H1 (cell line): ENCODE measurements at regions not wholly inside any gene's neighbourhood (a gene's known extent, or its start where the extent isn't known, plus 50 kb on each side); places are given as distances from the start of the nearest gene placed in this dataset.

Experiments
- CTCF ChIA-PET: fragments of 300-600 bp; sonication (Branson Sonifier 250); formaldehyde crosslinking; loops from one replicate; lab custom pipeline; 2021; ENCODE audit not compliant: partially characterized antibody; lab: Charles Lee
- POLR2A ChIA-PET: fragments of 300-600 bp; sonication (Branson Sonifier 250); formaldehyde crosslinking; loops from one replicate; lab custom pipeline; 2021; ENCODE audit warnings: inconsistent platforms; ENCODE audit not compliant: partially characterized antibody; lab: Charles Lee
- DNase-seq, 2 experiments: peaks; one replicate each; pipeline versions ENCODE4 v3.0.0 to v3.0.0-alpha.2; 2010 to 2022; ENCODE audit warnings: low spot score in 2 of 2, low read depth in 1 of 2, mixed read lengths in 1 of 2
- FAIRE-seq: peaks from 2 replicates; lab custom pipeline; 2011; peaks lifted over from hg19 to GRCh38; lab: Jason Lieb, UNC
- H2AFZ ChIP-seq: 2 replicates; pipeline ENCODE4 v1.8.1; 2012; ENCODE audit warnings: low read length, inconsistent platforms
- H2AK5ac ChIP-seq: 2 replicates; pipeline ENCODE4 v1.6.1; 2013; ENCODE audit warnings: low read depth, low read length
- H2BK120ac ChIP-seq: replicated peaks from 2 replicates; pipeline ENCODE3; 2013; ENCODE audit warnings: low read depth, low read length, inconsistent platforms
- H2BK12ac ChIP-seq: 2 replicates; pipeline ENCODE4 v1.6.1; 2013; ENCODE audit warnings: low read depth, low read length
- H2BK15ac ChIP-seq: 2 replicates; pipeline ENCODE4 v1.6.1; 2013; ENCODE audit warnings: low read length
- H2BK20ac ChIP-seq: 2 replicates; pipeline ENCODE4 v1.6.1; 2013; ENCODE audit warnings: low read length
- H2BK5ac ChIP-seq: 2 replicates; pipeline ENCODE4 v1.6.1; 2013; ENCODE audit warnings: low read depth, low read length
- H3K14ac ChIP-seq: 2 replicates; pipeline ENCODE4 v1.6.1; 2013; ENCODE audit warnings: inconsistent platforms; ENCODE audit not compliant: insufficient read length
- H3K18ac ChIP-seq: 2 replicates; pipeline ENCODE4 v1.6.1; 2013; ENCODE audit warnings: low read length; ENCODE audit errors: extremely low read depth
- H3K23ac ChIP-seq: 2 replicates; pipeline ENCODE4 v1.6.1; 2013; ENCODE audit warnings: inconsistent platforms; ENCODE audit not compliant: insufficient read length
- H3K23me2 ChIP-seq: 2 replicates; pipeline ENCODE4 v1.6.1; 2013; ENCODE audit warnings: low read depth, low read length
- H3K27ac ChIP-seq: 2 replicates; pipeline ENCODE4 v1.6.1; 2011; ENCODE audit warnings: low read depth, low read length, inconsistent platforms
- H3K27me3 ChIP-seq, 4 experiments: replicated peaks in 1 of 4; 1 replicate in 1 of 4; 2 replicates in 3 of 4; pipeline versions ENCODE4 v1.6.1 to v1.8.1; 2011 to 2013; ENCODE audit warnings: low read length in 3 of 4, mild to moderate bottlenecking in 3 of 4, inconsistent platforms in 2 of 4, mixed read lengths in 2 of 4, moderate library complexity in 1 of 4; ENCODE audit not compliant: control insufficient read depth in 3 of 4, insufficient read depth in 3 of 4; ENCODE audit errors: extremely low read depth in 1 of 4
- H3K36me3 ChIP-seq, 4 experiments: 2 replicates each; pipeline versions ENCODE4 v1.6.1 to v1.8.1; 2011 to 2013; ENCODE audit warnings: mild to moderate bottlenecking in 4 of 4, low read length in 3 of 4, moderate library complexity in 2 of 4, control low read depth in 1 of 4, inconsistent platforms in 1 of 4; ENCODE audit not compliant: insufficient read depth in 4 of 4, control insufficient read depth in 2 of 4
- H3K4ac ChIP-seq: replicated peaks from 2 replicates; pipeline ENCODE3; 2013; ENCODE audit warnings: low read length, low read depth, mixed read lengths, inconsistent platforms; ENCODE audit not compliant: insufficient read length
- H3K4me1 ChIP-seq, 4 experiments: replicated peaks in 1 of 4; 1 replicate in 1 of 4; 2 replicates in 3 of 4; pipeline versions ENCODE4 v1.6.1 to v1.8.1; 2011 to 2013; ENCODE audit warnings: low read length in 3 of 4, inconsistent platforms in 2 of 4, mixed read lengths in 1 of 4; ENCODE audit not compliant: insufficient read depth in 4 of 4, control insufficient read depth in 3 of 4
- H3K4me2 ChIP-seq, 2 experiments: 2 replicates each; pipeline versions ENCODE4 v1.6.1 to v1.8.1; 2011 to 2013; ENCODE audit warnings: low read depth in 2 of 2, low read length in 2 of 2, control low read depth in 1 of 2, inconsistent platforms in 1 of 2, mild to moderate bottlenecking in 1 of 2; ENCODE audit not compliant: insufficient read depth in 1 of 2
- H3K4me3 ChIP-seq, 4 experiments: fragments of 200-600, 300-600 bp in 1 of 4; sonication (generic), shearing (Covaris generic), sonication (Bioruptor Twin) in 1 of 4; 2 replicates each; pipeline versions ENCODE4 v1.5.1 to v1.8.1; 2011 to 2016; ENCODE audit warnings: low read length in 4 of 4, low read depth in 3 of 4, control low read depth in 2 of 4, inconsistent platforms in 2 of 4, mild to moderate bottlenecking in 2 of 4, mixed read lengths in 1 of 4, moderate library complexity in 1 of 4; ENCODE audit not compliant: insufficient read depth in 2 of 4; ENCODE audit errors: extremely low read depth in 1 of 4
- H3K56ac ChIP-seq: replicated peaks from 2 replicates; pipeline ENCODE3; 2013; ENCODE audit warnings: low read depth, mild to moderate bottlenecking, mixed read lengths, low read length, inconsistent platforms; ENCODE audit not compliant: insufficient read length
- H3K79me1 ChIP-seq: 2 replicates; pipeline ENCODE4 v1.6.1; 2013; ENCODE audit warnings: low read depth, low read length, control low read depth
- H3K79me2 ChIP-seq, 2 experiments: 2 replicates each; pipeline versions ENCODE4 v1.6.1 to v1.8.1; 2012 to 2013; ENCODE audit warnings: low read length in 2 of 2, mild to moderate bottlenecking in 2 of 2, inconsistent platforms in 1 of 2; ENCODE audit not compliant: insufficient read depth in 2 of 2, control insufficient read depth in 1 of 2
- H3K9ac ChIP-seq, 4 experiments: replicated peaks in 1 of 4; 1 replicate in 1 of 4; 2 replicates in 3 of 4; pipeline versions ENCODE4 v1.6.1 to v1.8.1; 2011 to 2013; ENCODE audit warnings: low read depth in 3 of 4, low read length in 3 of 4, control low read depth in 2 of 4, mild to moderate bottlenecking in 2 of 4, moderate library complexity in 2 of 4, inconsistent platforms in 1 of 4; ENCODE audit errors: extremely low read depth in 1 of 4
- H3K9me3 ChIP-seq, 2 experiments: 2 replicates each; pipeline versions ENCODE4 v1.6.1 to v1.8.1; 2012 to 2013; ENCODE audit warnings: mild to moderate bottlenecking in 2 of 2, moderate library complexity in 2 of 2, control low read depth in 1 of 2, inconsistent platforms in 1 of 2, low read depth in 1 of 2, low read length in 1 of 2, mixed read lengths in 1 of 2; ENCODE audit not compliant: insufficient read depth in 2 of 2
- H4K20me1 ChIP-seq, 2 experiments: replicated peaks in 1 of 2; 2 replicates each; pipeline versions ENCODE3 to v1.8.1; 2011 to 2013; ENCODE audit warnings: inconsistent platforms in 2 of 2, low read length in 2 of 2, mild to moderate bottlenecking in 1 of 2; ENCODE audit not compliant: insufficient read depth in 2 of 2, control insufficient read depth in 1 of 2
- H4K5ac ChIP-seq: 2 replicates; pipeline ENCODE4 v1.6.1; 2013; ENCODE audit warnings: low read length, low read depth, mixed read lengths, inconsistent platforms; ENCODE audit not compliant: insufficient read length
- H4K8ac ChIP-seq: 2 replicates; pipeline ENCODE4 v1.8.0; 2013; ENCODE audit warnings: mild to moderate bottlenecking, moderate library complexity, low read length, inconsistent platforms; ENCODE audit not compliant: insufficient read depth; ENCODE audit errors: extremely low read depth
- H4K91ac ChIP-seq: replicated peaks from 2 replicates; pipeline ENCODE3; 2013; ENCODE audit warnings: low read length, mixed read lengths, inconsistent platforms; ENCODE audit not compliant: insufficient read length
- BACH1 ChIP-seq: IDR thresholded peaks from 2 replicates; pipeline ENCODE4 v1.6.1; 2012; ENCODE audit warnings: low read length, improper control_type of control experiment
- FOSL1 ChIP-seq: IDR thresholded peaks from 2 replicates; pipeline ENCODE4 v1.6.1; 2011; ENCODE audit warnings: mild to moderate bottlenecking, low read depth, low read length, moderate library complexity; ENCODE audit not compliant: insufficient read depth
- NANOG ChIP-seq: IDR thresholded peaks from 2 replicates; pipeline ENCODE4 v1.6.1; 2011; ENCODE audit warnings: low read length, low read depth, mild to moderate bottlenecking, inconsistent platforms; ENCODE audit not compliant: insufficient read depth, poor library complexity, severe bottlenecking
- SAP30 ChIP-seq: fragments of 300-600 bp; sonication (generic); IDR thresholded peaks from 2 replicates; pipeline ENCODE4 v1.7.1; 2012; ENCODE audit warnings: low read length, moderate library complexity, mild to moderate bottlenecking, inconsistent platforms; ENCODE audit not compliant: insufficient read depth, insufficient replicate concordance
- TBP ChIP-seq: IDR thresholded peaks from 2 replicates; pipeline ENCODE4 v1.6.1; 2011; ENCODE audit warnings: low read depth, low read length, improper control_type of control experiment
- TCF12 ChIP-seq: IDR thresholded peaks from 2 replicates; pipeline ENCODE4 v1.6.1; 2011; ENCODE audit warnings: low read depth, mild to moderate bottlenecking, low read length
- USF2 ChIP-seq: IDR thresholded peaks from 2 replicates; pipeline ENCODE4 v1.6.1; 2011; ENCODE audit warnings: low read length, improper control_type of control experiment
- WGBS, 2 experiments: shearing (Covaris generic) in 1 of 2; methylation state at CpG; one replicate each; pipeline versions ENCODE4 v1.1.6 to v1.1.7; 2013 to 2015; ENCODE audit warnings: low lambda C conversion rate in 2 of 2, mixed read lengths in 2 of 2, inconsistent platforms in 1 of 2, low coverage in 1 of 2, missing lambda C conversion rate in 1 of 2; ENCODE audit not compliant: insufficient replicate concordance in 2 of 2, insufficient coverage in 1 of 2, insufficient read length in 1 of 2; ENCODE audit errors: extremely low coverage in 1 of 2, missing lambda C conversion rate in 1 of 2; 5-methylcytosine and 5-hydroxymethylcytosine counted together
- TF ChIP-seq, protein P1 (sequence below): IDR thresholded peaks from 2 replicates; pipeline ENCODE4 v1.6.1; 2012; ENCODE audit warnings: inconsistent platforms

- H3K18ac ChIP-seq = no peak overlapping the region
- CTCF ChIA-PET = interaction anchor here (0.6 kb wide), 1 partner anchor 17 kb away, joined by 3 read pairs; no protein-coding TSS in a partner anchor
- no peak overlapping the region for H3K4me2 ChIP-seq
- no peak overlapping the region for H4K91ac ChIP-seq
- no peak overlapping the region for H2BK12ac ChIP-seq
- H3K79me2 ChIP-seq = no peaks in the 10 kb centered on the region; a peak in 1 of 4 replicates
- no peaks in the 10 kb centered on the region for H3K9me3 ChIP-seq
- no peak overlapping the region for H3K4ac ChIP-seq
- no peaks in the 10 kb centered on the region for H3K79me1 ChIP-seq
- H3K27me3 ChIP-seq = no peaks in the 10 kb centered on the region
- no peak overlapping the region for H3K4me3 ChIP-seq
- H3K56ac ChIP-seq = no peak overlapping the region
- H2BK120ac ChIP-seq = no peak overlapping the region
- H2BK5ac ChIP-seq = no peak overlapping the region
- no peak overlapping the region for H2AFZ ChIP-seq
- TF ChIP-seq, protein P1, sequence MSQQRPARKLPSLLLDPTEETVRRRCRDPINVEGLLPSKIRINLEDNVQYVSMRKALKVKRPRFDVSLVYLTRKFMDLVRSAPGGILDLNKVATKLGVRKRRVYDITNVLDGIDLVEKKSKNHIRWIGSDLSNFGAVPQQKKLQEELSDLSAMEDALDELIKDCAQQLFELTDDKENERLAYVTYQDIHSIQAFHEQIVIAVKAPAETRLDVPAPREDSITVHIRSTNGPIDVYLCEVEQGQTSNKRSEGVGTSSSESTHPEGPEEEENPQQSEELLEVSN = no peak
- TF ChIP-seq NANOG = no peak
- no peak for TF ChIP-seq SAP30
- TF ChIP-seq BACH1 = no peak
- no peak for TF ChIP-seq USF2
- no peak for TF ChIP-seq FOSL1
- no peak for TF ChIP-seq TCF12
- TF ChIP-seq TBP = no peak
- no peak for FAIRE-seq
- no peak overlapping the region for H4K8ac ChIP-seq
- no peak overlapping the region for H3K9ac ChIP-seq
- H4K5ac ChIP-seq = peak overlapping the region; percentile 42
- no peak overlapping the region for H2AK5ac ChIP-seq
- H2BK20ac ChIP-seq = no peak overlapping the region
- no peak for DNase-seq
- no peak overlapping the region for H3K27ac ChIP-seq
- H3K4me1 ChIP-seq = peaks cover 0 to 8% (median 3%) of the 10 kb centered on the region in 4 experiments; a peak in 2 of 7 replicates
- H3K23ac ChIP-seq = no peak overlapping the region
- no peak overlapping the region for H2BK15ac ChIP-seq
- no peak overlapping the region for H3K14ac ChIP-seq
- POLR2A ChIA-PET = interaction anchor here (0.5 kb wide), 1 partner anchor 243 kb away, joined by 3 read pairs; no protein-coding TSS in a partner anchor
- no peaks in the 10 kb centered on the region; the same call in 1 of the 2 replicates for H3K23me2 ChIP-seq
- WGBS, 2 experiments = 82% methylated on average over 1 of the region's 1 CpG; no CpG with 5 or more reads in 1 of the 2 experiments
- no peaks in the 10 kb centered on the region for H4K20me1 ChIP-seq
- H3K36me3 ChIP-seq = no peaks in the 10 kb centered on the region
These were observed 278.1 kb downstream of the ZEB2 start for GRCh38 chr2:144241801-144242200.
